ENCODE measurements at regions not wholly inside any gene's neighbourhood (a gene's known extent, or its start where the extent isn't known, plus 50 kb on each side); places are given as distances from the start of the nearest gene placed in this dataset.

- TF ChIP-seq FOXA1 (IDR thresholded peaks at IDR 0.05) (no peak), CTCF (IDR thresholded peaks at IDR 0.05; ENCODE audit: low read depth, low read length, missing input control) (no peak), JUND (IDR thresholded peaks at IDR 0.05) (no peak), ATF3 (IDR thresholded peaks at IDR 0.05) (no peak), RAD21 (IDR thresholded peaks at IDR 0.05) (no peak), TAF1 (conservative IDR thresholded peaks at IDR 0.05) (no peak), MAX (IDR thresholded peaks at IDR 0.05) (no peak), GABPA (IDR thresholded peaks at IDR 0.05 in 1 of 2, conservative IDR thresholded peaks at IDR 0.05 in 1 of 2) (no peak)
Observed at GRCh38 chr12:58757422-58757821, 162.9 kb downstream of the LRIG3 start.

All from liver (tissue), 3 donors.